SK-N-SH (cell line): ENCODE measurements at regions not wholly inside any gene's neighbourhood (a gene's known extent, or its start where the extent isn't known, plus 50 kb on each side); places are given as distances from the start of the nearest gene placed in this dataset.

Experiments
- CTCF ChIA-PET: fragments of 300-600, 350-600 bp; formaldehyde crosslinking; extraction: SDS; loops from one replicate; lab custom pipeline; 2021; lab: Yijun Ruan, JAX
- POLR2A ChIA-PET: fragments of 350-600 bp; sonication (Branson Sonifier 250); formaldehyde crosslinking; extraction: SDS; loops from one replicate; lab custom pipeline; 2020; ENCODE audit warnings: antibody characterized with exemption, inconsistent platforms; lab: Yijun Ruan, JAX
- DNase-seq: peaks from one replicate; pipeline ENCODE4 v3.0.0; 2012
- H2AFZ ChIP-seq: fragments of 200-600 bp; sonication (generic); 2 replicates; pipeline ENCODE4 v1.8.1; 2016; ENCODE audit warnings: antibody characterized with exemption, mild to moderate bottlenecking, low read depth
- H3F3A ChIP-seq: fragments of 200-600 bp; sonication (generic); replicated peaks from 2 replicates; pipeline ENCODE3; 2016; ENCODE audit warnings: antibody characterized with exemption, mild to moderate bottlenecking; ENCODE audit not compliant: insufficient read depth
- H3K27ac ChIP-seq, 2 experiments: fragments of 200-500 bp in 1 of 2; fragments of 200-600 bp in 1 of 2; sonication (Bioruptor generic) in 1 of 2; sonication (generic), shearing (Covaris generic) in 1 of 2; 2 replicates each; pipeline versions ENCODE4 v1.5.1 to v1.6.1; 2014 to 2016; ENCODE audit warnings: low read depth in 2 of 2, inconsistent platforms in 1 of 2, low read length in 1 of 2, mild to moderate bottlenecking in 1 of 2, mixed read lengths in 1 of 2
- H3K27me3 ChIP-seq: fragments of 200-600 bp; sonication (generic), shearing (Covaris generic); 2 replicates; pipeline ENCODE4 v1.6.1; 2016; ENCODE audit warnings: mixed run types; ENCODE audit not compliant: insufficient read depth
- H3K36me3 ChIP-seq, 2 experiments: fragments of 200-500 bp in 1 of 2; fragments of 200-600 bp in 1 of 2; sonication (Bioruptor generic) in 1 of 2; sonication (generic) in 1 of 2; replicated peaks in 1 of 2; 2 replicates each; pipeline versions ENCODE3 to v1.5.1; 2014 to 2016; ENCODE audit warnings: low read length in 1 of 2, mild to moderate bottlenecking in 1 of 2; ENCODE audit not compliant: insufficient read depth in 2 of 2, control insufficient read depth in 1 of 2
- H3K4me1 ChIP-seq, 2 experiments: fragments of 200-500 bp in 1 of 2; fragments of 200-600 bp in 1 of 2; sonication (Bioruptor generic) in 1 of 2; sonication (generic), shearing (Covaris generic) in 1 of 2; 2 replicates each; pipeline versions ENCODE4 v1.5.1 to v1.6.1; 2014 to 2016; ENCODE audit warnings: low read depth in 1 of 2, low read length in 1 of 2, mixed run types in 1 of 2; ENCODE audit not compliant: insufficient read depth in 2 of 2, control insufficient read depth in 1 of 2
- H3K4me2 ChIP-seq: fragments of 200-600 bp; sonication (generic), shearing (Covaris generic); 2 replicates; pipeline ENCODE4 v1.6.1; 2017; ENCODE audit warnings: mixed run types
- H3K4me3 ChIP-seq, 2 experiments: fragments of 200-500 bp in 1 of 2; fragments of 200-600 bp in 1 of 2; sonication (Bioruptor generic) in 1 of 2; sonication (generic), shearing (Covaris generic) in 1 of 2; 2 replicates each; pipeline versions ENCODE4 v1.5.1 to v1.8.1; 2014 to 2016; ENCODE audit warnings: low read depth in 2 of 2, inconsistent platforms in 1 of 2, low read length in 1 of 2, mild to moderate bottlenecking in 1 of 2, mixed read lengths in 1 of 2, moderate library complexity in 1 of 2
- H3K79me2 ChIP-seq: fragments of 200-600 bp; sonication (generic); 2 replicates; pipeline ENCODE4 v1.8.1; 2017; ENCODE audit warnings: mild to moderate bottlenecking; ENCODE audit not compliant: insufficient read depth
- H3K9ac ChIP-seq: fragments of 200-600 bp; sonication (generic); 2 replicates; pipeline ENCODE4 v1.6.1; 2017; ENCODE audit warnings: mixed run types
- H3K9me2 ChIP-seq: fragments of 200-600 bp; sonication (generic); 2 replicates; pipeline ENCODE4 v1.6.1; 2017; ENCODE audit warnings: mixed run types
- H3K9me3 ChIP-seq: fragments of 200-600 bp; sonication (generic); 2 replicates; pipeline ENCODE4 v1.6.1; 2017; ENCODE audit warnings: mixed run types, mild to moderate bottlenecking, moderate library complexity
- H4K20me1 ChIP-seq: fragments of 200-600 bp; sonication (generic); 2 replicates; pipeline ENCODE4 v1.6.1; 2017; ENCODE audit warnings: mild to moderate bottlenecking, mixed run types; ENCODE audit not compliant: insufficient read depth
- ELF1 ChIP-seq: IDR thresholded peaks from 2 replicates; pipeline ENCODE4 v1.4.0; 2012
- FOXM1 ChIP-seq: IDR thresholded peaks from 2 replicates; pipeline ENCODE4 v1.4.0; 2012; ENCODE audit warnings: low read depth, mild to moderate bottlenecking
- GATA2 ChIP-seq: sonication (generic); formaldehyde crosslinking; IDR thresholded peaks from 2 replicates; pipeline ENCODE4 v1.5.0; 2020; ENCODE audit warnings: mild to moderate bottlenecking, missing genetic modification reagents
- JUND ChIP-seq: IDR thresholded peaks from 2 replicates; pipeline ENCODE4 v1.4.0; 2012
- MAX ChIP-seq: IDR thresholded peaks from 2 replicates; pipeline ENCODE4 v1.4.0; 2012; ENCODE audit warnings: low read depth
- MEF2A ChIP-seq: IDR thresholded peaks from 2 replicates; pipeline ENCODE4 v1.4.0; 2012; ENCODE audit warnings: low read depth, borderline replicate concordance
- NFIC ChIP-seq: IDR thresholded peaks from 2 replicates; pipeline ENCODE4 v1.4.0; 2012; ENCODE audit warnings: borderline replicate concordance
- NRF1 ChIP-seq: IDR thresholded peaks from 2 replicates; pipeline ENCODE4 v1.6.1; 2012; ENCODE audit warnings: low read depth, mild to moderate bottlenecking, low read length
- POLR2AphosphoS5 ChIP-seq: IDR thresholded peaks from 2 replicates; pipeline ENCODE4 v1.6.1; 2012; ENCODE audit warnings: low read depth, low read length
- RAD21 ChIP-seq: IDR thresholded peaks from 2 replicates; pipeline ENCODE4 v1.6.1; 2012; ENCODE audit warnings: mild to moderate bottlenecking, low read length
- RCOR1 ChIP-seq: fragments of 150-350 bp; IDR thresholded peaks from 2 replicates; pipeline ENCODE4 v1.6.1; 2017; ENCODE audit warnings: antibody characterized with exemption, low read length
- SIN3A ChIP-seq: IDR thresholded peaks from 2 replicates; pipeline ENCODE4 v1.6.1; 2012; ENCODE audit warnings: low read depth, mild to moderate bottlenecking, low read length, moderate library complexity, borderline replicate concordance
- TCF12 ChIP-seq: IDR thresholded peaks from 2 replicates; pipeline ENCODE4 v1.4.0; 2012
- USF1 ChIP-seq: IDR thresholded peaks from 2 replicates; pipeline ENCODE4 v1.4.0; 2012; ENCODE audit warnings: low read depth, borderline replicate concordance
- WGBS: methylation state at CpG from one replicate; pipeline ENCODE4 v1.1.6; 2017; ENCODE audit warnings: low lambda C conversion rate; 5-methylcytosine and 5-hydroxymethylcytosine counted together
- TF ChIP-seq, protein P1 (sequence below): IDR thresholded peaks from 2 replicates; pipeline ENCODE4 v1.4.0; 2012; ENCODE audit warnings: low read depth, borderline replicate concordance
- TF ChIP-seq, protein P2 (sequence below): IDR thresholded peaks from 2 replicates; pipeline ENCODE4; 2012
- TF ChIP-seq, protein P3 (sequence below): fragments of 150-350 bp; IDR thresholded peaks from 2 replicates; pipeline ENCODE4 v1.6.1; 2017; ENCODE audit warnings: antibody characterized with exemption, low read length, low read depth, borderline replicate concordance

DNA sequence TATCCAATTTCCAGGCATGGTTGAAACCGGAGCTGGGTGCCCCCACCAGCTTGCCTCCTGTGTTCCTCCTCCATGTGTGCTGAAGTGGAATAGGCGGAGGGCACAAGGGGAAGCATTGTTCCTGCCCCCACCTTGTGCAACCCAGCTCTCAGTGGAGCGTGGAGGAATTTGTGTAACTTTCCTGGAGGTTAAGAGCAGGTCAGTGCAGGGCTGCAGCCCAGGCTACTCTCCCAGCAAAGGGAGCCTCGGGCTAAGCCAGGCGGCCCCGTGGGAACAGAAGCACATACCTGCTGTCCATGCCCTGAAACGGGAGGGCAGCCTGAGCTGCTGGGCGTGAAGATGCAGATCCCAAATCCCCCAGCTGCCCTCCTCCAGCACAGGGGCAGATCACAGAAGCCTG lies 158.8 kb upstream of the LHX1 start:
- TF ChIP-seq TCF12 (no peak), FOXM1 (no peak), NFIC (no peak), SIN3A (no peak), MEF2A (no peak), ELF1 (no peak), JUND (no peak), GATA2 (CRISPR knock-in tag) (no peak), NRF1 (no peak), RAD21 (no peak), MAX (no peak), USF1 (no peak), RCOR1 (no peak), POLR2AphosphoS5 (no peak)
- TF ChIP-seq, protein P1, sequence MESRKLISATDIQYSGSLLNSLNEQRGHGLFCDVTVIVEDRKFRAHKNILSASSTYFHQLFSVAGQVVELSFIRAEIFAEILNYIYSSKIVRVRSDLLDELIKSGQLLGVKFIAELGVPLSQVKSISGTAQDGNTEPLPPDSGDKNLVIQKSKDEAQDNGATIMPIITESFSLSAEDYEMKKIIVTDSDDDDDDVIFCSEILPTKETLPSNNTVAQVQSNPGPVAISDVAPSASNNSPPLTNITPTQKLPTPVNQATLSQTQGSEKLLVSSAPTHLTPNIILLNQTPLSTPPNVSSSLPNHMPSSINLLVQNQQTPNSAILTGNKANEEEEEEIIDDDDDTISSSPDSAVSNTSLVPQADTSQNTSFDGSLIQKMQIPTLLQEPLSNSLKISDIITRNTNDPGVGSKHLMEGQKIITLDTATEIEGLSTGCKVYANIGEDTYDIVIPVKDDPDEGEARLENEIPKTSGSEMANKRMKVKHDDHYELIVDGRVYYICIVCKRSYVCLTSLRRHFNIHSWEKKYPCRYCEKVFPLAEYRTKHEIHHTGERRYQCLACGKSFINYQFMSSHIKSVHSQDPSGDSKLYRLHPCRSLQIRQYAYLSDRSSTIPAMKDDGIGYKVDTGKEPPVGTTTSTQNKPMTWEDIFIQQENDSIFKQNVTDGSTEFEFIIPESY, result no peak
- TF ChIP-seq, protein P2, sequence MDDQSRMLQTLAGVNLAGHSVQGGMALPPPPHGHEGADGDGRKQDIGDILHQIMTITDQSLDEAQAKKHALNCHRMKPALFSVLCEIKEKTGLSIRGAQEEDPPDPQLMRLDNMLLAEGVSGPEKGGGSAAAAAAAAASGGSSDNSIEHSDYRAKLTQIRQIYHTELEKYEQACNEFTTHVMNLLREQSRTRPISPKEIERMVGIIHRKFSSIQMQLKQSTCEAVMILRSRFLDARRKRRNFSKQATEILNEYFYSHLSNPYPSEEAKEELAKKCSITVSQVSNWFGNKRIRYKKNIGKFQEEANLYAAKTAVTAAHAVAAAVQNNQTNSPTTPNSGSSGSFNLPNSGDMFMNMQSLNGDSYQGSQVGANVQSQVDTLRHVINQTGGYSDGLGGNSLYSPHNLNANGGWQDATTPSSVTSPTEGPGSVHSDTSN, result no peak
- Histone ChIP-seq H3K4me2 (no peak overlapping the region), H3K27ac (no peak overlapping the region), H3K9ac (no peak overlapping the region), H3F3A (no peaks in the 10 kb centered on the region), H3K36me3 (no peaks in the 10 kb centered on the region), H3K79me2 (no peaks in the 10 kb centered on the region), H2AFZ (no peak overlapping the region), H3K9me2 (no peaks in the 10 kb centered on the region), H3K4me1 (no peaks in the 10 kb centered on the region; a peak in 1 of 4 replicates), H3K9me3 (no peaks in the 10 kb centered on the region), H4K20me1 (no peaks in the 10 kb centered on the region), H3K4me3 (no peak overlapping the region), H3K27me3 (no peaks in the 10 kb centered on the region)
- ChIA-PET POLR2A (no interaction called here), CTCF (interaction anchor here (0.9 kb wide), 1 partner anchor 16 kb away, joined by 3 read pairs; no protein-coding TSS in a partner anchor)
- no peak for DNase-seq
- 15% methylated on average over 6 of the region's 8 CpGs for WGBS

- H2AFZ ChIP-seq, result no peak overlapping the region
- no peaks in the 10 kb centered on the region; a peak in 1 of 4 replicates for H3K4me1 ChIP-seq
- ChIA-PET POLR2A (no interaction called here), CTCF (interaction anchor here (0.6 kb wide), 1 partner anchor 435 kb away, joined by 3 read pairs; no protein-coding TSS in a partner anchor)
- 73% methylated on average over 2 of the region's 2 CpGs for WGBS
- no peaks in the 10 kb centered on the region for H3K9me3 ChIP-seq
- no peak overlapping the region for H3K4me3 ChIP-seq
- no peaks in the 10 kb centered on the region for H4K20me1 ChIP-seq
- H3K4me2 ChIP-seq, result no peak overlapping the region
- no peak for TF ChIP-seq POLR2AphosphoS5
- TF ChIP-seq, protein P3, sequence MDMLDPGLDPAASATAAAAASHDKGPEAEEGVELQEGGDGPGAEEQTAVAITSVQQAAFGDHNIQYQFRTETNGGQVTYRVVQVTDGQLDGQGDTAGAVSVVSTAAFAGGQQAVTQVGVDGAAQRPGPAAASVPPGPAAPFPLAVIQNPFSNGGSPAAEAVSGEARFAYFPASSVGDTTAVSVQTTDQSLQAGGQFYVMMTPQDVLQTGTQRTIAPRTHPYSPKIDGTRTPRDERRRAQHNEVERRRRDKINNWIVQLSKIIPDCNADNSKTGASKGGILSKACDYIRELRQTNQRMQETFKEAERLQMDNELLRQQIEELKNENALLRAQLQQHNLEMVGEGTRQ, result no peak
- no peak overlapping the region for H3K27ac ChIP-seq
- no peaks in the 10 kb centered on the region for H3K9me2 ChIP-seq
- no peaks in the 10 kb centered on the region for H3F3A ChIP-seq
- H3K36me3 ChIP-seq, result no peaks in the 10 kb centered on the region
- H3K9ac ChIP-seq, result no peak overlapping the region
- DNase-seq, result no peak
- H3K79me2 ChIP-seq, result no peaks in the 10 kb centered on the region
- H3K27me3 ChIP-seq, result no peaks in the 10 kb centered on the region
Observed at GRCh38 chr17:36779550-36779949, 157.7 kb upstream of the LHX1 start.
